HL-60/S4 treated with phorbol 12-myristate 13-acetate at 8.2 ng/mL for 4 days and 3 days (cell line): ENCODE measurements at regions not wholly inside any gene's neighbourhood (a gene's known extent, or its start where the extent isn't known, plus 50 kb on each side); places are given as distances from the start of the nearest gene placed in this dataset.

Experiments used
- in situ Hi-C: fragments of 300-500 bp; cut with MboI; formaldehyde crosslinking; loops from 2 replicates; pipeline ENCODE4 v1.15.0; 2022; ENCODE audit warnings: low sequenced_read_pairs

DNA sequence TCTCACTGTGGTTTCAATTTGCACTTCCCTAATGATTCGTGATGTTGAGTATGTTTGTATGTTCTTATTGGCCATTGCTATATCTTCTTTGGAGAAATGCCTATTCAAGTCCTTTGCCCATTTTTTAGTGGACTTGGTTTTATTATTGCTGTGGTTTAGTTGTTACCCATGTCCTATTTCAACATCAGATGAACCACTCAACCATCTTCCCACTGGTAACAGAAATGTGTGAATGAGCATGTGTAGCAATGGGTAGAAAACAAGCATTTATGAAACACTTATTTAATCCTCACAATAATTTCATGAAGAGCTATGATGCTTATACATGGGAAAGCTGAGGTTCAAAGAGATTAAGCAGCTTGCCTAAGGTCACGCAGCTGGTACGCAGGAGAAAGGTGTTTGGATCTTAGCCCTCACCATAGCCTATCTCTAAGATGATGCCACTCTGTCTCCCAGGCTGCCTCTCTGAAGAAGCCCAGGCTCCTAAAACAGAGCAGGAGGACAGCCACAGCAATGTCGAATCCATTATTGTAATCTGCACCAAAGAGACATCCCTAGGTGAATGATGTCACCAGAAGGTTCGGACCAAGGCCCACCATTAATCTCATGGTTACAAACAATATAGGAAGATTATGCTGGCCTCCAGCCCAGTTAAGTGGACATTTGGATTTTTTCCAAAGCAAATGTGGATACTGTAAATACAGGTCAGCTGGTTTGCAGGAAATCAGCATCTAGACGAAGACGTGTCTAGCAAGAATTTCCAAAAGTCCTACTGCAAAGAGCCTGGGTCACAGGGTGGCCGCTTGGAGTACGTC, 447.6 kb upstream of the ZMIZ1 start:
- in situ Hi-C loops = no loop called here

DNA sequence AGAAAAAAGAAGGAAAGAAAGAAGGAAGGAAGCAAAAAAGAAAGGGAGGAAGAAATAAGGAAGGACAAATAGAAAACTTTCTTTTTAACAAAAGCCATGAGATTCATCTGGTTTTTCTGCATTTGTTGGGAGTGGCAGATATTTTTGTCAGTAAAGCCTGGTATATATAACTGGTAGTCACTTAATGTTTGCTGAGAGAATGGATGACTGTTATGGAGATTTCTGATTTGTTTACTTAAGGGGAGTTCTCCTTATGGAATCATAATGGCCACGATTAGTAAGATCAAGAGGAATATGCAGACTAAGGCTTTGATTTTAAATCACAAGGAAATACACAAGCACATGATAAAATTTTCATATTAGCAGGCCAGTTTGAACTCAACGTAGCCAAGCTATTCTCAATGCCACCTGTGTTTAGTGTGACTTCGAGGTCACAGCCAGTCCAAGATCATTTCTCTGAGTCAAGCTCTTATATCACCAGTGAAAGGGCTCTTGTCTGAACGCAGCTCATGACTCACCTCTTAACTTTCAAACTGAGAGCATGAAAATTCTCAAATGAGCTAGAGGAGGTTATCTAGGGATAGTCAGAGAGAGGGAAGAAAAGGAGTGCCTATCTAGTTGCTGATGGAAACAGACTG, 445.1 kb upstream of the ZMIZ1 start:
- in situ Hi-C loops = no loop called here

DNA sequence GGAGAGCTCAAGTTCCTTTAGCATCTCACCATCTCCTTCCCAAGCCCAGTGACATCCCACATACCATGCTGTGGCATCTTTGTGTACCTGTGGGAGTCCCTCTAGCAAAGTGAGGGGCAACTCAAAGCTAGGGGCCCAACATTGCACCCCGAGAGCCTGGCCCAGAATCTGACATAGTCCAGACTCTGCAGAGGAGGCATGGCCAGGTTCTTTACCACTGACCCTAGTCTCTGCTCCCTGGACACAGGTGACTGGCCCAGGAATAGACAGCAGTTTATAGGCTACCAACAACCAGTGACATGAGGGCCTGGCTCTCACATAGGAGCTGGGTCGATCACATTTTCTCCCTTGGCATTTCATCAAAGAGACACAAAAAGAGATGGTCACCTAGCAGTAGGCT, 444.0 kb upstream of the ZMIZ1 start:
- in situ Hi-C loops = no loop called here

DNA sequence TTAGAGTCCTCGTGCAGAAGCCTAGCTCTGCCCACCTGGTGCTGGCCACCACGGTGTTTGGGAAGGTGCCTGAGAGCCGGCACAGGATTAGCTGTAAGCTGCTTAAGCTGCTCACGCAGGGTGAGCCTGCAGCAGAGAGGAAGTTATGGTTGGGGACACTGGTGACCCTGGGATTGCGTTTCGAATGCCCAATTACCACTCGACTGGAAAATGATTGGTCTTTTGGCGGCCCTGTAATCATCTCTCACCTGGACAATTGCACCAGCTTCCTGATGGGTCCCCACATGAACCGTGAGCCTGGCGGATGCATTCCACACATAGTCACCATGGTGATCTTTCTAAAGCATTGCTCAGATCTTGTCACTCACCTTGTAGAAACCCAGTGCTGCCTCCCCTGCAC, 442.3 kb upstream of the ZMIZ1 start:
- in situ Hi-C loops = no loop called here

DNA sequence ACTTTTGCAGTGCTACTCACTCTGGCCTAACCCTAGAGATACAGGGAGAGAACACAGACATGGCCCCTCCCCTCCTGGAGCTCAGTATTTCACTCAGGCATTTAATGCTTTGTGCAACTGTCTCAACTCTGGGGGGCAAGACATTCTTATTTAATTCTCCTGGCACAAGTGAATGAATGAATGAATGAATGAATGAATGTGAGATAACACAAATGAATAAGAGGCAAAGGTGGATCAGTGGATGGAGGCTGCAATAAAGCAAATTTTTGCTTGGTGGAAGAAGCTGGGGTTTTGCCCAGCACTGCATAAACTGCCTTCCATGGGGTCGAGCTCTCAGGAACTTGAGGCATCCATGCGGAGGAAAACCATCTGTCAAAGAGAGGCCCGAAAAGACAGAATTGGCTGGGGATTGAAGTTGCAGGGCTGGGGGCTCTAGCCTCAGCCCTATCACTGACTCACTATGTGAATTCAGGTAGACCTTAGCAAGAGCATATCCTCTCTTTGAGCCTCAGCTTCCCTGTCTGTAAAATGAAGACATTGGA, 441.4 kb upstream of the ZMIZ1 start:
- in situ Hi-C loops = no loop called here

DNA sequence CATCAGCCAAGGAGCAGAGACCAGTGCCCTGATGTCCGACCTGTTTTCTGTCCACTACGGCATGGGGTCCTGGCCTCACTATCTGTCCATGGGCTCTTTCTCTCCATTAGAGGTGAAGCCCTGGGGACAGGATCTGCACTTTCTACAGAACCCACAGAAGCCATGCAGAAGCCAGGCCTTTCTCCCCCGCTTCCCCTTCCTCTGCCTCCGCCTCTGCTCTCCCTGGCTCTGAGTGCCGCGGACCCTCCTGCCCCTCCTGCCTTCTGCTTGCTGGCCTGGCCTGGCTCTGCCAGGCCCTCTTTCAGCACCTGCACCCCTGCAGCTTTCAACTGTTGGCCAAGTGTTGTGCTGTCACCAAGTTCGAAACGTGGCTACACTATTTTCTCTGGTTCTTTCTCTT, 439.8 kb upstream of the ZMIZ1 start:
- in situ Hi-C loops = no loop called here

DNA sequence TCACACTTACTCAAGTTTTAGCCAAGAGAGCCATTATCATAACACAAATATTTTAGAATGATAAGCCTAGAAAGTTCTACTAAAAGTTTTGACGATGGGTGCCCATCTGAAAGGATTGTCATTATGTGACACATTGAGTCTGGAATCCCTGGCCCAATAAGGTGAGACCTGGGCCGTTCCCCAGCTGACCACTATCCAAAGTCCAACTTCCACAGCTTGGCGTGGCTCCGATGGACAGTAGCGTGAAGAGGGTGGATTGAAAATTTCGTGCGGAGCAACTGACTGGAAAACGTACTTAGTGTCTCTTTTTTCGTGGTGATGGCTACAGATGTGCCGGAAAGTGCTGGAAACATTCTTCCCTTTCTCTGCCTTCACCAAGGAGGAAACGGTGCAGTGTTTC, 439.0 kb upstream of the ZMIZ1 start:
- in situ Hi-C loops = no loop called here

DNA sequence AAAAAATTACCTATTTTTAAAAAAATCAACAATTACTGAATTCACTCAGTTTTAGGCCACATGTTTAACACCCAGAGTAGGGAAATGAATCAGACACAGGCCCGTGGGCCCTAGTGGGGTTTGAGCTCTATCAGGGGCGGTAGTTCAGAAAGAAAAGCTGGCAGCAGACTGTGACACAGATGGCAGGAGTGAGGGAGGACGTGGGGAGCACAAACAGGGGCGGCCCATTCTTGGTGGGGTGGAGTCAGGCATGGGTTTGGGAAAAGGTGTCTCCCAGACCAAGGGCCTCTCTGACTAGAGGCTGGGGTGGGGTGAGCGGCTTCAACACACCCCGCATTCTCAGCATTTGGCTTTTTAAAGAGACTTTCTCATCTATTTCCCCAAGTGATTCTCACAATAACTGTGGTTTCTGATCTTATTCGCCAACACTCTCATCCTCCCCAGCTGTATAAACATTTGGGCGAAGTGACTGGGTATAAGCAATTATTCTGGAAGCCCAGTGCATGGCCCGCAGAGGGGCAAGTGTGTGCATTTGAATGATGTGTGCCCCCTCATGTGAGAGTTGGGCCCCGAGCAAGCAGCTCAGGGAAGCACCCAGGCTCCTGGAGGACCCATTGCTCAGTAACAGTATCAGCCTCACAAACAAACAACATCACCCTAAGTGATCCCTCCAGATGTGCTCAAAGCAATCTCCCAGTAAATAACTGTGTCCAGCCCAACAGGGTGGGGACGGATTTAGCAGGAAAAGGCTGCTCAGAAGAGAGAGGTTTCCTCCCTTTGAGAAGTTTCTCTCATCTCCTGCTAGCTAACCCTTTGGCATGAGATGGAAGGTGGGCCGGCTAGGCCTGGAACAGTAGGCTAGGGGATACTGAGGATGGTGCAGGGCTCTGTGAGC, 437.6 kb upstream of the ZMIZ1 start:
- in situ Hi-C loops = no loop called here

DNA sequence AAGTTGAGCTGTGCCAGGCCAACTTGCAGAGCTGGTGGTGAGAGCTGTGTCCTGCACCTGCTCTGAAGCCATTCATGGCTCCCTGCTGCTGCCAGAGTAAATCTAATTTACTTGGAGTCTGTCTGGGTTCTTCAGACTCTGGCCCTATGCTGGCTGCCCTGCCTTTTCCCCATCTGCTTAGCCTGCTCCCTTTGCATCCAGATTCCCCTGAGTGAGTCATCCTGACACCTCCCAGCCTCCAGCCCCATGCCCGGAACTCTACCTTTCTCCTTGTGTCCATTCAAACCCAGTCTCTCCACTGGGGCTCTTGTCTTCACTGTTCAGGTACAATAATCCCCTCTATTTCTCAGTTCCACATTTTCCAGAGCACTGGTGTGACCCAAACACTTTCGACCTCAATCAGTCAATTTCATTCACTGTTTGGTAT, 434.4 kb upstream of the ZMIZ1 start:
- in situ Hi-C loops = no loop called here

DNA sequence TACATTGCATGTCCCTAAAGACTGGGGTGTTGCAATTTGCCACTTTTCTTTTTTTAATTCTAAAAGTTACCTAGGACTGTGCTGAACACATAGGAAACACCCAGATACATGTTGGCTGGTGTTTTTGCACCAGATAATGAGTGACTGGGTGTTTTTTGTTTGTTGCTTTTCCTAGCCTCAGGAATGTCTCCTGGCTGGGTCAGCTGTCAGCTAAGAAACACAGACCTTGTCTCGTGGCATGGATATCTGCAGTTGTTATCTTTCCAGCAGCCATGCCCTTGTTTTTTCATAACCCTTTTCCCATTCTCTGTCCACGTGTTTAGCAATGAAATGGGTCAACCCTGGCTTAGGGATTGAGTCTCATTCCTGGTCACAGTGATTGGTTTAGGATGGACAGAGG, 433.9 kb upstream of the ZMIZ1 start:
- in situ Hi-C loops = no loop called here

DNA sequence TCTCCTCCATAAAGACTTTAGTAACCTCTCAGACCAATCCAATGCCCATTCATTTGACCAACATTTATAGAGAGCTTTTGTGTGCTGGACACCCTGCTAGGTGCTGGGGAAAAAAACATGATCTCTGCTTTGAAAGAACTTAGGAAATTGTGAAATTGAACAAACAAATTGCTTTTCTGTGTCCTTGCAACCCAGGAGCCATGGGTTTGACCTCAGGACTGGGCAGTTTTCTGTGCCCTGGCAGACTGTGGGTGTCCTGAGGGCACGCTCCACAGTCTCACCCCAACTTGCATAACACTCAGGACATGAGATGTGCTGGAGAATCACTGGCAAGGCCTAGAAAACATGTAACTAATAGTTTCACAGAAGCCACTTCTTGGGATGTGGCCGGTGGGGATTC, 429.1 kb upstream of the ZMIZ1 start:
- in situ Hi-C loops = no loop called here

DNA sequence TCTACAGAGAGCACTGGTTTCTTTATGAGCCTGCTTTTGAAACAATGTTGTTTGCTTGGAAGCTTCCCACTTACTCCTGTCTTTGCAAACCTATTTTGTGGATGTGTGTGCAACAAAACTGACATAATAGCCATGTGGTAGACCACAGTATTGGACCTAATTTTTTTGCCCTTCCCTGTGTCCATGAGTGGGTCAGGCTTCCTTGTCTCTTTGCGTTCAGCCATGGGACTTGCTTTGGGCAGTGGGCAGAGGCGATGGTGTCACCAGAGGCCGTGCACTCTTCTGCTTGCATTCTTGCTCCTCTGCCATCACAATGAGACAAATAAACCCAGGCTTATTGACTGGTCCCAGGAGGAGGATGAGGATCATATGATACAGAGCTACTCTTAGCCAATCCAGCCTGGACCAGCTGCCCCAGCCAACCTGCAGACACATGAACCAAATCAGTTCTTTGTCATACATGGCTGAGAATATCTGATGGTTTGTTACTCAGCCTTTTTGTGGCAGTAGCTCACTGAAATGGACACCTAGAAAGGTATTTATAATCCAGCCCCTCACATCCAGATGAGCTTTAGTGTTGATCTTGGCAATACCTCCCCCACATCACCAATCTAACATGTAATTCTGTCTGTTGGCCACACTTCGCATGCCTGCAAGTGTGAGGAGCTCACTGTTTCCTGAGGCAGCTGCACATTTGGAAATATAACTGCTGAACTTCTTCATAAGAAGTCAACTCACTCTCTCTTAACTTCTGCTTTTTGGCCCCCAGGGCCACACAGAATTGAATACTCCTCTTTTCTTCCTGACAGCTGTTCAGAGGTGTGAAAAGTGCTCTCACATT, 427.8 kb upstream of the ZMIZ1 start:
- in situ Hi-C loops = no loop called here

DNA sequence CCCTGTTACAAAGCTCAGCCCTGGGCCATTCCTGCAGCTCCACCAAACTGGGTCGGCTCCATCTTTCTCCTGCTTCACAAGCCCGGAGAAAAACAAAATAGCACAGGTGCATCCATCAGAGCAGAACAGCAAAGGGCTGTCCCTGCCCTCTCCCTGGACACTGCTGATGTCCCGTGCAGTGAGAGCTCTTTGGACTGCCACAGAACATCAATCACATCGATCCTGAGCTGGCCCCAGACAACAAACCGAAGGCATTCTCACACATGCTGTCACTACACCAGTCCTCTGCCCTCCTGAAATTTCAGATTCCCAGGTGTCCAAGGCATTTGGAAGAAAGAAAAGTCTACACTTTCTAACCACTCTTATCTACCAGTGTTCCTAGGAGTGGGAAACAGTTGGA, 427.1 kb upstream of the ZMIZ1 start:
- in situ Hi-C loops = no loop called here

DNA sequence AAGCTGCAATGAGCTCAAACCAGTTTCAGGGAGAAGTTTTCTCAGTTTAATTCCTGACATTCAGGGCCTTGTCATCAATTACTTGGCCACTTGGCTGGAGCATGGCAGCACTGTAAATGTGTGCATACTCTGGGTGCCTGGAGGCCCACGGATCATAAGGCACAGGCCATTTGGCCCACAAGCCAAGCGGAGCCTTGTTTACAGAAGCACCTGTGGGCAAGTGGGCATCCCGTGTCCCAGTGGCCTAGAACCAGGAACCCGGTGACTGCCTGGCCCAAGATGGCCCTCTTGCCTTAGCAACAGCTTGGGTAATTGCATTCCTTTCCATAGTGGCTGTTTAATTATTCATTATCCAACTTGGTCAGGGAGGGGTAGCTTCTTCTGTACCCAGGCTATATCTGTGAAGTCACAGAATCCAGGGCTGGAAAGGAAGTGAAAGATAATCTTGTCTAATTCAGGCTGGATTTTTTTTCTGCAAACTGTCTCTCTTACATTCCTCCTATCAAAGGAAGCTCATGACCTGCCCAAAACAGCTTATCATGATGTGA, 426.4 kb upstream of the ZMIZ1 start:
- in situ Hi-C loops = no loop called here

DNA sequence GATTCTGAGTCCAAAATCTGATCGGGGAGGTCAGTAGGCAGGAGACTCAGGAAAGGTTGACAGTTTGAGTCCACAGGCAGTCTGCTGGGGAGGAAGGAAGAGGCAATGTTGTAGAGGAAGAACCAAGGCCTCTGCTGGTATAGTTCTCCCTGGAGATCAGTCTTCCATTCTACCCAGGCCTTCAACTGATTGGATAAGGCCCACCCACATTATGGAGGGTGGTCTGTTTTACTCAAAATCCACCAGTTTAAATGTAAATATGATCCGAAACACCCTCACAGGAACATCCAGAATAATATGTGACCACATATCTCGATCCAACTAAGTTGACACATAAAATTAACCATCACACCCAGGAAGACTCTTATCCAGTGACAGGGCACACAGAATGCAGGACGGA, 425.3 kb upstream of the ZMIZ1 start:
- in situ Hi-C loops = no loop called here

DNA sequence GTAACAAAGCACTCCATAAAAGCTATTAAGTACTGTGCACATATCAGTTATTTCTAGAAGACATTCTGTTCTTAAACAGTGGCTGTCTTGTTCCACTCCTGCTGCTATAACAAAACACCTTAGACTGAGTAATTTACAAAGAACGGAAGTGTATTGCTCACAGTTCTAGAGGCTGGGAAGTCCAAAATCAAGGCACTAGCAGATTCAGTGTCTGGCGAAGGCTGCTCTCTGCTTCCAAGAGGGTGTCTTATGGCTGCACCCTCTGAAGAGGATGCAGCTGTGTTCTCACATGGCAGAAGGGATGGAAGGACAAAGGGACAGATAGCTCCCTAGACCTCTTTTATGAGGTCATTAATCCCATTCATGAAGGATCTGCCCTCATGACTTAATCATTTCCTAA, 424.2 kb upstream of the ZMIZ1 start:
- in situ Hi-C loops = no loop called here

DNA sequence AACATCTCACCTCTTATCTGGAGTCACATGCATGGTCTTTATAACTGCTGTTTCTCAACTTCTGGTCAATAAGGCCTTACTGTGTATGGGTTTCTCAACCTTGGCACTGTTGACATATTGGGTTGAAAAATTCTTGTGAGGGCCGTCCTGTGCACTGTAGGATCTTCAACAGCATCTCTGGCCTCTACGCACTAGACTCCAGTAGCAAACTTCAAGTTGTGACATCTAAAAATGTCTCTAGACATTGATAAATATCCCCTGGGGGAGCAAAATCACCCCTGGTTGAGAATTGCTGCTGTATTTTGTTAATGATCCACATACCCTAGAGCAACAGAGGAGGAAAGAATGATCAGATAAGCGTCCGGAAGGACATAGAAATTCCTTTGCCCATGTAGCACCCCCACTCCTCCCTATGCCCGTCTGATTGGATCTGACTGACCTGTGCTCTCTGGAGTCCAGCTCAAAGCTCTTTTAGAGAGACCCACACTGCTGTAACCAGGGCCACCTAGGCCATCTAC, 423.5 kb upstream of the ZMIZ1 start:
- in situ Hi-C loops = no loop called here

DNA sequence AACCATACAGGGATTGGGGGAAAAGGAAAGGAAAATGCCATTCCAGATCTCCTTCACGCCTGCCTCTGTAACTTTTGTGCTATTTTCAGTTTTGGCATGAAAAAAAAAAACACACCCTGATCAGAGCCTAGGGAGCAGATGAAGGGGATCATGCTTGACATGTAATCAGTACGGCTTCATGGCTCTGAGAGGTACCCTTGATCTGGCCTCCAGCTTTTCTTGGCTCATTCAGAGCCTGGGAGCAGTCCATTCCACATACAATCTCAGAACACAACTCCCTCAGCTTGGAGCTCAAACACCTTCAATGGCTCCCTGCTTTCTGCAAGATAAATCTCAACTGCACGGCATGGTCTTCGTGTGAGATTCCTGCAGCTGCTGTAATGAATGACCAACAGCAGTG, 422.8 kb upstream of the ZMIZ1 start:
- in situ Hi-C loops = no loop called here

DNA sequence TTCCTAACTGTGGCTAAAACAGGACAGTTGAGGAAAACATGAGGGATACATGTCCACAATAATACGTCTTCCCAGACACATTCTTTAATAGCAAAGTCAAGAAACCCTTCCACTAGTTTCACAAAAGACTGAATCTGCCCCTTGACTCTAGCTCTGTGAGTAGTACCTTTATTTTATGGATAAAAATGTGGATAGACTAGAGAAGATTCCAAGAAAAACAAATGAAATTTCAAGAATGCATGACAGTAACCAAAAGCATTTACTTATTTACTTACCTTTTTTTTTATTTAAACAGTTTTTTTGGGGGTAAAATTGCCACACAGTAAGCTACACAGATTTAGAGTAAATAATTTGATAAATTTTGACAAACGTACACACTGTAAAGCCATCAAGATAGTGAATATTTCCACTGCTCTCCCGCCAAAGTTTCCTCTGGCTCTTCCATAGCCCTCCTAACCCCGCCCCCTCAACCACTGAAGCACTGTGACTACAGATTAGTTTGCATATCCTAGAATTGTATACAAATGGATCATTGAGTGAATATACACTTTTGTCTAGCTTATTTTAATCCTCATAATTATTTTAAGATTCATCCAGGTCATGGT, 420.4 kb upstream of the ZMIZ1 start:
- in situ Hi-C loops = no loop called here

DNA sequence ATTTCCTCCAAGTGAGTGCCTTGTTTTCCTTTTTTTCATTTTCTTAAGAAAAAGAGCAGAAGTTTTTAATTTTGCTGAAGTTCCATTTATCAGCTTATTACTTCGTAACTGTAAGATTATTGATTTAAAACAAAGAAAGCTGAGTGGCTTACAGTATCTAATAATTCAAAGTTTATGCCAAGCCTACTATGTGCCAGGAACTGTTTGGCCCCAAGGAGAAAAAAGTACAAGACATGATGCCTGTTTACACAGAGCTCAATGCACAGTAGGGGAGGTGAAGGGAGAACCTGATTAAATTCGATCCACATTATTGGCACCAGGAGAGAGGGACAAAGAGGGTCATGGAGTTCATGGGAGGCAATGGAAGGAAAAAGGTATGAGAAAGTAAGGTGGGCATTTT, 419.3 kb upstream of the ZMIZ1 start:
- in situ Hi-C loops = no loop called here
